OCI-LY1 (cell line): ENCODE measurements at regions not wholly inside any gene's neighbourhood (a gene's known extent, or its start where the extent isn't known, plus 50 kb on each side); places are given as distances from the start of the nearest gene placed in this dataset.

Source experiments
- CTCF ChIP-seq: fragments of 200-600 bp; sonication (generic), shearing (Covaris generic); IDR thresholded peaks from 2 replicates; pipeline ENCODE4 v1.5.1; 2017; ENCODE audit warnings: mild to moderate bottlenecking, antibody characterized with exemption, low read length, moderate library complexity, mixed read lengths
- EZH2 ChIP-seq: fragments of 200-600 bp; sonication (generic), shearing (Covaris generic); IDR thresholded peaks from 2 replicates; pipeline ENCODE4 v1.8.0; 2017; ENCODE audit warnings: borderline replicate concordance, mixed run types, mild to moderate bottlenecking, antibody characterized with exemption, low read length, moderate library complexity, mixed read lengths

DNA sequence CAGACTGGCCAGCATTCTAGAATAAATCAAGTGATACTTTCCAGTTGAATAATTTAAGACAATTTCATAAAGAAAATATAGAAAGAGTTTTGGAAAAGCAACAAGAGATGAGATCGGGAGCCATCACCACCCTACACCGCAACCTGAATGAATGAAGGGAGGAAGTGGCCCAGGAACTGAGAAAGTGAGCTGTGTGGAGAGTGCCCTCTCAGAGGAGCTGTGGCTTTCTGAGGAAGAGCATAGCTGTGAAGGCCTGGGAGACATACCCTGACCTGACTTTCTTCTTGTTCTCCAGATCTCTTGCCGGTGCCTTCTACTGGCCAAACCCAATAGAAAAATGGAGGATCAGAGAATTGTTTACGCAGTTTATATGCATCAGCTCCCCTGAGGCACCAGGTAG, 79.3 kb upstream of the TSPAN8 start:
- TF ChIP-seq CTCF: no peak
- no peak for TF ChIP-seq EZH2
